GM21528 (cell line): ENCODE measurements at regions not wholly inside any gene's neighbourhood (a gene's known extent, or its start where the extent isn't known, plus 50 kb on each side); places are given as distances from the start of the nearest gene placed in this dataset.
"Not testable (repeated sequence)": the region's sequence is repeated elsewhere in the genome, so short reads cannot be mapped to it uniquely, and the experiment has no call there.

ENCODE experiments used
- ATAC-seq: cut with Tn5 transposase; IDR thresholded peaks from one replicate; pipeline ENCODE4 v1.9.1; 2021; ENCODE audit warnings: mild to moderate bottlenecking, moderate library complexity; ENCODE audit not compliant: unreplicated experiment, low FRiP score

GRCh38 chr14:37711356-37711830, 116.0 kb downstream of the TTC6 start:
- ATAC-seq: no peak

GRCh38 chr14:37711831-37712475, 116.5 kb downstream of the TTC6 start:
- no peak for ATAC-seq

GRCh38 chr14:37712476-37712860, 117.0 kb downstream of the TTC6 start:
- not testable (repeated sequence) for ATAC-seq

- no peak for ATAC-seq
Observed at GRCh38 chr14:37712976-37713431, 117.6 kb downstream of the TTC6 start.

GRCh38 chr14:37720131-37720530, 124.7 kb downstream of the TTC6 start:
- no peak for ATAC-seq

GRCh38 chr14:37721976-37722659, 126.7 kb downstream of the TTC6 start:
- no peak for ATAC-seq

- no peak for ATAC-seq
Observed at GRCh38 chr14:37723515-37723914, 128.1 kb downstream of the TTC6 start.

GRCh38 chr14:37726708-37727107, 131.3 kb downstream of the TTC6 start:
- ATAC-seq: no peak

GRCh38 chr14:37729218-37729617, 133.8 kb downstream of the TTC6 start:
- ATAC-seq: no peak

GRCh38 chr14:37731094-37731493, 135.7 kb downstream of the TTC6 start:
- no peak for ATAC-seq

GRCh38 chr14:37745657-37746056, 150.2 kb downstream of the TTC6 start:
- ATAC-seq: no peak

- no peak for ATAC-seq
Observed at GRCh38 chr14:37746140-37746832, 150.9 kb downstream of the TTC6 start.

- ATAC-seq: no peak
Observed at GRCh38 chr14:37753459-37753858, 158.0 kb downstream of the TTC6 start.

- not testable (repeated sequence) for ATAC-seq
Observed at GRCh38 chr14:37760275-37760674, 164.8 kb downstream of the TTC6 start.

GRCh38 chr14:37763266-37763665, 167.8 kb downstream of the TTC6 start:
- no peak for ATAC-seq

- ATAC-seq: not testable (repeated sequence)
Observed at GRCh38 chr14:37772283-37772682, 176.9 kb downstream of the TTC6 start.

- no peak for ATAC-seq
Observed at GRCh38 chr14:37776791-37777499, 181.5 kb downstream of the TTC6 start.

GRCh38 chr14:37778135-37778943, 182.9 kb downstream of the TTC6 start:
- no peak for ATAC-seq

GRCh38 chr14:37779480-37779879, 184.1 kb downstream of the TTC6 start:
- no peak for ATAC-seq

GRCh38 chr14:37780731-37781130, 185.3 kb downstream of the TTC6 start:
- ATAC-seq: not testable (repeated sequence)
